ENCODE measurements at regions not wholly inside any gene's neighbourhood (a gene's known extent, or its start where the extent isn't known, plus 50 kb on each side); places are given as distances from the start of the nearest gene placed in this dataset.

DNA sequence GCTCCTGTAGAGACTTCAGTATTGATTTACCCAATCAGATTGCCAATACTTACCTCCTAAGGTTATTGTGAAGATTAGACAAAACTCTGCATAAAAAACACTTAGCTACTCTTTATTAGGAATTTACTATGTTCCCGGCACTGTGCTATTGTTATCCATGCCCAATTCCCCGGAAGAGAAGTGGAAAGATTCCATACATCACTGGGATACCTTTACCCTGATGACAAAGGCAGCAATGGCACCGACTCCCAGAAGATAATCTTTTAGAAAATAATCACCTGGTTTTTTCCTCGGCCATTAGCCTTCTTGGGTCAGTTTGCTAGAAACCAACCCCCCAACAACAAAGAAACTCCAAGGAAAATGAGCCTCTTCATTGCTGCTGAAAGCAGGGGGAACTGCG lies 226.0 kb downstream of the SNX18 start:
- DNase-seq (ENCODE audit: low spot score): no peak

DNA sequence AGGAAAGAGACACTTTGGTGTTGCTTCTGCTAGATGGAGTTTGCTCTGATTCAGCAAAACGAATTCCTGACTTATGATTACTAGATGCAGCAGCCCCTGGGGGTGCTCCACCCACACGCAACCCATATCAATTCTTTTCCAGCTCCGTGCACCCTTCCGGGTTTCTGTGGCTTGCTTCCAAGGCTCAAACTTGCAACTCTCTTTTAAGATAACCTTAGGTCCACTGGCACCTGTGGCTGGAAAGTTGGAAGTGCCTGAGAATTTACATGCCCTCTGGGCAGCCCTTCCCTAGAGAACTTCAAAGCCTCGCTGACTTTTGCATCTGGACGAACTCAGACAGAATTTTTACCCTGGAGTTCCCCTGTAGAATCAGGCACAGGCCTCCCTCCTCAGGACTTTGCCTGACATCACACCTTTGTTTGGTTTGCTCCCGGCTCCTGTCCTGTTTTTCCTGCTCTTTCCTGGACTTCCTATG lies 224.9 kb downstream of the SNX18 start:
- DNase-seq (ENCODE audit: low spot score): no peak

DNA sequence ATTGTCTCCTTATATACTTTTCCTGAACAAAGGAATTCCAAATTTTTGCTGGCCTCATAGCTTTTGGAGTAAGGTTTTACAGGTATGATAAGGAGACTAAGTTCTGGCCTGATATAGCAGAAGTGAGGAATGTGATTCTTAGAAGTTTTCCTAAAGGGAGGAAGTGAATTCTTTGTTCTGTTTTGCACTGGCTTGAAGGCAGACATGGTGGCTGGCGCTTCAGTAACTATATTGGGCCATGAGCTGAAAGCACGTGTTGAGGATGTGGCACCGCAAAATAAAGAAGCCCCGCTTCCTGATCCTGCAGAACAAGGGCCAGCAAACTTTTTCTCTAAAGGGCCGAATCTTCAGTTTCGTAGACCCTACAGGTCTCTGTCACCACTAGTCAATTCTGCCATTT lies 224.2 kb downstream of the SNX18 start:
- no peak for DNase-seq (ENCODE audit: low spot score)

DNA sequence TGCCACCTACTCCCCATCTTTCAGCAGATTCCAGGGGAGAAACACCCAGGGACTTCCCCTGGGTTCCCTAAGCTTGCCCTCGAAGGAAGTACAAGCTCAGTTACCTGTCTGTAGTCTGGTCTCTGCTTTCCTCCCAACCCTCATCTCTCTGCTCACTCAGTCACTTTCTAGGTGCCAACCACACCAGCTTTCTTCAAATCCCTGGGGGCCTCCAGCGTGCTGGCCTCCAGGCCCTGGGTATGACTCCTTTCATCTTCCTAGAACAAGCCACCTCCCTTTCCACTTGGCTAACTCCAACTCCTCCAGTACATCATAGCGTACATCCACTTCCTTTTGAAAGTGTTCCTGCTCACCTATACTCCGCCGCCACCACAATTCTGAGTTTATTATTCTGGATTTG lies 222.6 kb downstream of the SNX18 start:
- DNase-seq (ENCODE audit: low spot score): no peak

DNA sequence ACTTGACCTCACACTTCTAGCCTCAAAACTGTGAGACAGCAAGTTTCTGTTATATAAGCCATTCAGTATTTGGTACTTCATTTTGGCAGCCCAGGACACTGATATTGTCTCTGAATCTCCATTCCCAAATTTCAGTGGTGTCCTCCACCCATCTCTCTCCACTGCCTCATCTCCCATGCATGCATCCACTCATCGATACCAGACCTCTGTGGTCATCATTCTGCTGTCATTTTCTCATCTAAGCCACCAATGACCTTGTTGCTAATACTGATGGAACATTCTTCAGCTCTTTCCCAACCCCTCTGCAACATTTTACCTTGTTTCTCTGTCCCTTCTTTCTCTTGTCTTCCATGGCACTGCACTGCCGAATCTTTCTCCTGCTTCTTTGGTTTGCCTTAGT lies 221.8 kb downstream of the SNX18 start:
- no peak for DNase-seq (ENCODE audit: low spot score)

DNA sequence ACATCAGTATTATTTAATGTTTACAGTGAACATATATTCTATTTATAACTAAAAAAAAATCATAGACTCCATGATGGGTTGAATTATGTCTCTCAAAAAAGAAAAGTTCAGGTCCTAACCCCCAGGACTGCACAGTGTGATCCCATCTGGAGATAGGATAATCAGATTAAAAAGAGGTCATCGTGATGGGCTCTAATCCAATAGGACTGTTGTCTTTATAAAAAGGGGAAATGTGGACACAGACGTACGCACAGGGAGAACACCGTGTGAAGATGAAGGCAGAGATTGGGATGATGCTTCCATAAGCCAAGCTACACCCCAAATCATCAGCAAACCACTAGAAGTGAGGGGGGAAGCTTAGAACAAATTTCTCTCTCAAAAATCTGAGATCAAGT lies 221.4 kb downstream of the SNX18 start:
- DNase-seq (ENCODE audit: low spot score): no peak

DNA sequence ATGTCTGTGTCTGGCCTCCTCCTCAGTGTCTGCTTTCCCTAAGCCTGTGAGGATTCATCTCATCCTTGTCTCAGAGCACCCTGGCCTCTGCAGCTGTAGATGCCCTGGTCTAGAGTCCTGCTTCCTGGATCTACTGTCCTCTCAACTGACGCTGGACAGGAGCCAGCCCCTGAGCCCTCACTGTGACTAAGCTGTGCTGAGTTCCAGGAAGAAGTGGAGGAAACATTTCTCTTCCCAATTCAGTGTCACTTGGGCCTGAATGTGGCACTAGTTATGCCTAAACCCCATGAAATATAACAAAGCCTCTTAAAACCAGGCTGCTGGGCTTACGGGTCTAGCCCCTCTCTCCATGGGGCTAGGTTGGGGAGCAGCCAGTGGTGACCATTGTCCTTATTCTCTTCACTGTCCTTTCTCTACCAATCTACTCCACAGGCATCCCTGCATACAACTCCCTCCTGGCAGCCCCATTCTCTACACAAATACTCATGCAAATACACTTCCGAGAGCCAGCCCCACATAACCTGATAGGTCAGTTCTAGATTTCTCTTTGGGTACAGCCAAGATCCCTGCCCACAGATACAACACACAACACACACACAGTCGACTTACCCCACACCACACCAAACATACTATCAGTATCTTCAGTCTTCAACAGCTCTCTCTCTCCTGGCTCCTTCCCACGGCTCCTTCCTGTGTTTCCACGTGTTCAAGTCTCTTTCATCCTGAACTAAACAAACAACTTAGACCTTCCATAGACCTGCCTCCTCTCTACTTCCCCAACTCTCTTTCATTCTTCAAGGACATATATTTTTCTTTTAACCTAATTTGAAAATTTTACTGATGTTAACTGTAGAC lies 220.8 kb downstream of the SNX18 start:
- DNase-seq (ENCODE audit: low spot score): no peak

DNA sequence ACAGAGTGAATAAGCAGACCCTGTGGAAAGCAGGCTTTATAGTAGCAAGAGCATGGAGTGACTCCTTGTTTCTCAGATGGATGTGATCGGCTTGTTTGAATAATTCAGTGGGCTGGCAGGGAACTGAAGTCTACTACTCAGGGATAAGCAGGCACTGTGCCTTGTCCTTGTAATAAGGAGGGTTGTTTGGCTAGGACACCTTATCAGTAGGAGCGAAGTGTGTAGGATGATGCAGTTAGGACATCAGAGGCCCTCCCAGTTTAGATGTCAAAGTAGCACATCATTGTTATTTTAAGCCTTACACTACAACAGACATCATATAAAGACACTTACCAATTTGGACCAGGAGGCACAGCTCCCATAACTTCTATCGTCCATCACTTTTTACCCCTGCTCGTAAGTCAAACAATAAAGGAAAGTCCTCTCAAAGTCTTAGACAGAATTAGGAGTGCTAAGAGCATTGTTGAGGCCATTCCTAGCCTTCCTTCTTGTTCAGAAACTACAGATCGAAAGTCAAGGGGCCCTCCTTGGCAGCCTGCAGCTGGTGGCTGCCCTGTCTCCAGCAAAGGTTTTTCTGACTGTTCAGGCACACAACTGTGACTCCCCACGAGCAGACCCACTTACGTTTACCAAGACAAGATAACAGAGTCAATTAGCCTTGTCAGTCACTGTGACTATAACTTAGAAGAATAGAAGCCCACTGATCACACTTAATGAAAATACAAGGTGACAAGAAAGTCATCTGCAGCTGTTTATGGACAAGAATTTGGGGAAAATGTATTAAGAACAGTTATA lies 218.6 kb downstream of the SNX18 start:
- DNase-seq (ENCODE audit: low spot score): no peak

DNA sequence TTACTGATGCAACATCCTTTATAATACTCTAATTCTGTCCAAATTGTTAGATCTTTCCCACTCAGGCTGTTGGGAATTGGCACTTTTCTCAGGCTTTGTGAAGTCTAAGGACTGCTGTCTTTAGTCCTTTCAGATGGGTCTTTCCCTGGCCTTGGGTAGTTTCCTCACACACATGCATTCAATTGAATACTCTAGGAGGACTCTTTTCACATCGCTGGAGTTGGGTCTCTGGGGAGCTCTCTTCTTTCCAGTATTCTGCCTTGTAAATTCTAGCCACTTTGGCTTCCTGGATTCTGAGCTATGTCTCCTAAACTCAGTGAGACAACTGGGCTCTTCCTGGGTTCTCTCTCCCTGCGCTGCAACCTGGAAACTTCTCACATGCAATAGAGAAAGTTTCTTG lies 215.5 kb downstream of the SNX18 start:
- no peak for DNase-seq (ENCODE audit: low spot score)

DNA sequence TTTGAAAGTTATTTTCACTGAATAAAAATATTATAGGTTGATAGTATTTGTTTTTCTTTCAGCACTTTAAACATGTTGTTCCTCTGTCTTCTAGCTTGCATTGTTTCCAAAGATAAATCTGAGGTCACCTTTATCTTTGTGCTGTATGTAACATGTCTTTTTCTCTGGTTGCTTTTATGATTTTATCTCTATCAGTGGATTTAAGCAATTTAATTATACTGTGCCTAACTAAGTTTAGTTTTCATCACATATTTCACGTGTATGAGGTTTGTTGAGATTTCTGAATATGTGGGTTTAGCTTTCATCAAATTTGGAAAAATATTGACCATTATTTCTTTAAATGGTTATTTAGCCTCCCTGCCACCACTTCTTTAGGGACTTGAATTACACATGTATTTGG lies 214.5 kb downstream of the SNX18 start:
- DNase-seq (ENCODE audit: low spot score): no peak

DNA sequence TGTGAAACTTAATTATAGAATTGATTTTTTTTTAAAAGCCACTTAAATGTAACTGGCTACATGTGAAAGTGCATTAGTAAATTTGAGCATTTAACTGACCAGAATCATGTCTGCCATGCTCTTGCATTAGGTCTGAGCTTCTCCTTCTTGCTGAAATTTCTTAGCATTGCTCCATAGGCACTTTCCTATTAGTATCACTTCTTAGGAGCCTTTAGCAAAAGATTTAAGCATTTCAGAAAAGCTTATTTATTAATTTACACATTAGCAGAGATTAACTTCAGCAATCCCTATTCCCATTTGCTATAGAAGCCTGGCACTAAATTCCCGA lies 211.0 kb downstream of the SNX18 start:
- no peak for DNase-seq (ENCODE audit: low spot score)

DNA sequence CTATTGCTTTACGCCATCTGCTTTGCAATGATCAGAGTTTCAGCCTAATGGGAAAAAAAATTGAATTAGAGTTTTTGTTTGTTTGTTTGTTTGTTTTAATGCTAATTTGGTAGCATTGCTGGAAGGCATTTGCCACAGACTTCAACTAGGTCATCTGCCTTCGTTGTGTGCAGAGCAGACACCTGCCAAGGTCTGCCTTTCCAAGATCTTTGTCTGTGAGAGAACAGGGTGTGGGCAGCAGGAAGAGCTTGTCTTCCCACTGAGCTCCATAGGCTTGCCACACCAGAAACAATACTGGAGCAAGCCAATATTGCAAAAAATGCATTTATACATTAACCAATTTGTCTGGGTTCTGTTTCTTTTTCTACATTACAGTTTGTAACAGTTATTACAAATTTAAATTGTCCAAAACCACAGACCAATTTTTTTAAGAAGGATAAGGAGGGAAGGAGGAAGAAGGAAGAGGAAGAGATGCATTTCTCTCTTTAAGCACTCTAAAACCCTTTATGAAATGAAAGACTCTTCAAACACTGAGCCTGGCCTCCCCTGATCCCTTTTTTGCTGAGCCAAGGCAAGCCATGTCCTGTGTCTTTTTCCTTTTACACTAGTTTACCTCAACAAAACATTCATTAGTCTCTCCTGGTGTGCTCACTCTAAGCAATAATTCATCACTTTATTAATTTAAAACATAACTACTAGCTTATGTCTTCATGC lies 210.5 kb downstream of the SNX18 start:
- no peak for DNase-seq (ENCODE audit: low spot score)

DNA sequence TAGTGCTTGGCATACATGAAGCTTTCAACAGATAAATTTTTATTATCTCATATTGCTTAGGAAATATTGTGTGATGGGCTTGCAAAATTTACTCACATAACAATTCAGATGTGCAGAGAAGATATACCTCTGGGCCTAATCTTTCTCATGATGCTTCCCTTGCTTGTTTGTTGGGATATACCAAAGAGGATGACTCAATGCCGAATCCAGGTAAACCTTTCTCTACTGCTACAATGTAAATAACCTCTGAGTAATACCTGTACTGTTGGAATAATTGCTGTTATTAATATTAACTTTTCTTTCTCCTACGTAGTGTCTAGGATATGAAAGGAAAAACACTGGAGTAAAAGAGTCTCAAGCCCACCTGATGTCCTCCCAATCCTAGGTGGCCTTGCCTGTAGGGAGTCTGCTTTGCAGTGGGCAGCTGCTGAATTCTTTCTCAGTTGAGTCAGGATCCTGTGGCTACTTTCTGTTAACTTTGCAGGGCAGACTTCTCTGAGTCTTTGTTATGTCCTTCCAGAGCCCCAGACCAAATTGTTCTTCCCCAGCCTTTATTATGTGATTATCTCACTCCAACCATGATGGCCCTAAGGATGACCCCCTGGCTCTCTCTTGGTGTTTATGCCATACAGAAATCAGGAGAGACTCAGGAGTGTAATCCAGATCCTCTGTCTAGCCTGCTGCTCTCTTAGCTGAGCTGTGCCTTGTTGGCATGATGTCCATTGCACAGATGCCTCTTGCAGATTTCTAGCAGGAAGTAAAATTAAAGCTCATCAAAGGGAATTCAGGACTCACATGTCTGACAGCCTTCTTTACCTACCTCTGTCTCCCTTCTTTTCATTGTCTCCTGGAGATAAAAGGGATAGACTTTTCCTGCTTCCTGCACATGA lies 208.1 kb downstream of the SNX18 start:
- no peak for DNase-seq (ENCODE audit: low spot score)

DNA sequence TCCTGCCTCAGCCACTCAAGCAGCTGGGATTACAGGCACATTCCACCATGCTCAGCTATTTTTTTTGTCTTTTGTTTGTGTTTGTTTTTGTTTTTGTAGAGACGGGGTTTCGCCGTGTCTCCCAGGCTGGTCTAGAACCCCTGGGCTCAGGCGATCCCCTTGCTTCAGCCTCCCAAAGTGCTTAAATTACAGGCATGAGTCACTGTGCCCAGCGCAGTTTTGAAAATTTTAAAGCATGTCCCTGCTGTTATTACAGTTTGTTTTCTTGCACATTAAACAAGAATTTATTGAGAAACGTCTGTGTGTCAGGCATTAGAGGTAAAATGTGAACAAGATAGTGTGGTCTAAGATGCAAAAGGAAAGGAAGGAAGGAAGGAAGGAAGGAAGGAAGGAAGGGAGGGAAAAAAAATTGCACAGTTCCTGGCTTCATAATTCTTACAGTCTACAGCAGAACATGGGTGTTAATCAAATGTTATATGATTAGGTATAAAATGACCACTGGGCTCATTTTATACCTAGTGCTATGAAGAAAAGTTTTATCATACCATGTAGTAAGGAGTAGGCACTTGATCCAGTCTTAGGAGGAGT lies 205.4 kb downstream of the SNX18 start:
- no peak for DNase-seq (ENCODE audit: low spot score)

DNA sequence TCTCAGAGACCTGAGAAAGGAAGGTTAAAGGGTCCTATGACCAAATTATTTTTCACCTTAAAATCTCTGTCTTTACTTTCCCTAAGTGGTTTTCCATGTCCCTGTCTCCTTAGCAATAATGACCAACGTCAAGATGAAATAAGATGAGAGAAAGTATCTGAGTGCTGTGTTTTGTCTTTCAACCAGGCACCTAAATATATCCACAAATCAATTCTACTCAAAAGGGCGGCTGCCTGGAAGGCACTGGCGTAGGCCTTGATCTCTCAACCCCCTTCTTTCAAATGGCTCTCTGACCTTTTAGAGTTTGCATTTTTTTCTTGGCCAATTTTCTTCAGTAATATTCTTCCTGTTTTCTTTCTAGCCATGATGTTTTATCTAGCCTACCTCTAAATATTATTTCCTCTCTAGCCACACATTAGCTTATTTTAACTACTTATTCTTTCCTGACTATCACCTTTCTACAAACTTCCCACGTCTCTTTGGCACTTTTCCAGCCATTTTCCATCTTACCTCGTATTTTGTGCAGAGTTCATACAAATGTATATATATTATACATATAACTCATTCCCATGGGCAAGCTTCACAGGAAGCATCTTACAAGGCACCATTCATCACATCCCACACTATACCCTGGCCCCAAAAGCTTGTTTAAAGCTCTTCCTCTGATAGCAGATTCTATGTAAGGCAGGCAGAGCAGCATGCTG lies 204.5 kb downstream of the SNX18 start:
- DNase-seq (ENCODE audit: low spot score): no peak

DNA sequence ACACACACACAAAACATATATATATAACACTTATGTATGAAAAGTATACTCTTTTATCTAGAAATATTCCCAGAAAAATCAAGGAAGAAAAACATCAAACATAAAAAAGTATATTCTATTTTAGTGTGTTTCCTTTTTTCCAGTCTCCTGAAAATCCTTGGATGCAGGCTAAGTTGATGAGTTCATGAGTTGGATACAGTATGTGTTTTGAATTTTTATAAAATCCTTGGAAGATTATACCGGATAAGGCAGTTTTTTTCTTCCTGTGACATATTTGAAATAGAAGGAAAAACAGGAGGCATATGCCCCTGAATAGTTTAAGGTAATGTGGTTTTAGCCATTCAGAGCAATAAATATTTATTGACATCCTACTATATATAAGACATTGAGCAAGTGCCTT lies 203.6 kb downstream of the SNX18 start:
- DNase-seq (ENCODE audit: low spot score): no peak

DNA sequence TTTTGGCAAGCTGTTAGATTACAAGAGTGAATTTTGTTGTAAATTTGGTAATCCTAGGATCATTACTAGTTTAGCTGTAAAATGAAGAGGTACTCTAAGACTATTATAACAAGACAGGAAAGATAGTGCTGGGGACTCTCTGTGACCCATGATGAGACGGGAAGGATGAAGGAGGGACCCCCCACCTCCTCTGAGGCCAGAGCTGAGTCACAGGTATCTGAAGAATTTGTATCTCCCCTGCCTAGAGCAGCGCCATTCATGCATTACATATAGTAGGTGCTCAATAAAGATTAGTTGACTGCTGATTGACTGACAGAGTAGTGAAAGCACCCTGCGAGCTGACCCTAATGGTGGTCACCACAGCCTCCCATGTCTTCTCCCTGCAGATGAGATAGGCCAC lies 202.8 kb downstream of the SNX18 start:
- no peak for DNase-seq (ENCODE audit: low spot score)

DNA sequence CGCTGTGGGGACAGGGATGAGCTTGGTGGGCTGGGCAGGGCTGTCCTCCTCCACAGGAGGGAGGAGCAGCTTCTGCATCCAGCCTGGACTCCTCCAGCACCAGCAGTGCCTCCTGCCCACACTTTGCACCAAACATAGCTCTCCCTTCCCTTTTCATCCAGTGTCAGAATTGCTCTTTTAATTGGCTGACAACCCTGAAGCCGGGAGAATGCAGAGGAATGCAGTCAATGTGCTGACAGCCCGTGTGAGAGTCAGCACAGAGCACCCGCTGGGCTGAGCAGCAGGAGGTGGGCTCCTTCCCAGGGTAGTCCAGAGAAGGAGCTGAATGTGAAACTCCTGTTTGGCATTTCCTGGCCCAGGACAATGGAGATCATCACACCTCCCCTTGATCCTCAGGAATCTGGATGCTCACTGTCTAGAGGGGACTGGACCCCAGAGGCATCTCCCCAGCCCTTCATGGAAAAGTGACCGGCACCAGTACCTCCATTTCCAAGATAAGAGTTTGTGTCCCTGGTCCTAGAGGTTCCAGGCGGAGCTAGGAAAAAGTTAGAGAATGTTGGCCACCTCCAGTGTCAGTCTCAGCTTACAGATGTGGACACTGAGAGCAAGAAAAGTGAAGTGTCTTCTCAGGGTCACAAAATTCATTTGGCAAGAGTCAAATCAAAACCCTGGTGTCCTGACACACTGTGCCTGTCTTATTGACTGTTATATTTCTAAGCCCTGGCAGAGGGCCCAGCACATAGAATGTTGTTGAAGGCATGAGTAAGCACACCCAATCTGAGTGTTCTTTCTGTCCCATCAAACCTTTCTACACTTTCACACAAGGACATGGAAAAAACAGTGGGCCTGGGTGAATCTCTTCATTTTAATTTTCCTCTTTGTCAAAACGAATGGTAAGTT lies 202.1 kb downstream of the SNX18 start:
- DNase-seq (ENCODE audit: low spot score): no peak

DNA sequence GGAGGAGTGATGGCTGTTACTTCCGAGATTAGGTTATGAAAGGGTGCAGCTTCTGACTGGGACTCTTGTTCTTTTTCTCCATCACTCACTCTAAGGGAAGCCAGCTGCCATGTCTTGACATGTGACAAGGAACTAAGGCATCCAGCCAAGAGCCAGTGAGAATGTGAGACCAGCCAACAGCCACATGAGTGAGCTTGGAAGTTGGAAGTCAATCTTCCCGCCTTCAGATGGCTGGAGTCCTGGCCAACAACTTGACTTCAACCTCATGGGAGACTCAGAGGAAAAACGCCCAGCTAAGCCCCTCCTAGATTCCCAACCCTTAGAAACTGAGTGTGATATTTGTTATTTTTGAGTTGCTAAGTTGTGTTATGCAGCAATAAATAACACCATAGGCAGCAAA lies 201.1 kb downstream of the SNX18 start:
- no peak for DNase-seq (ENCODE audit: low spot score)

DNA sequence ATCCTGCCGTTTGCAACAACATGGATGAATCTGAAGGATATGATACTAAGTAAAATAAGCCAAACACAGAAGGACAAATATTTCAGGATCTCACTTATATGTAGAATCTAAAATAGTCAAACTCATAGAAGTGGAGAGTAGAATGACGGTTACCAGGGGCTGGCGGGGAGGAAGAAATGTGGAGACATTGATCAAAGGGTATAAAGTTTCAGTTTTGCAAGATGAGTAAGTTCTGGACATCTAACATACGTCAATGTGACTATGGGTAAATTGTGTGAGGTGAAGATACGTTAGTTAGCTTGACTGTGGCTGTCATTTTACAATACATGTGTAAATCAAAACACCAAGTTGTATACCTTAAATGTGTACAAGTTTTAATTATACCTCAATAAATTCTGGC lies 200.3 kb downstream of the SNX18 start:
- no peak for DNase-seq (ENCODE audit: low spot score)

All from CD4-positive, alpha-beta T cell treated with Interleukin-2 at 100 ng/mL for 4 hours (primary cell).